IPS-18c (cell line): ENCODE measurements at regions not wholly inside any gene's neighbourhood (a gene's known extent, or its start where the extent isn't known, plus 50 kb on each side); places are given as distances from the start of the nearest gene placed in this dataset.

Experiments used
- H3K4me3 ChIP-seq: 2 replicates; pipeline ENCODE4 v1.7.0; 2013; ENCODE audit warnings: low read depth, mild to moderate bottlenecking, low read length, moderate library complexity; ENCODE audit not compliant: insufficient read depth
- H3K9me3 ChIP-seq: one replicate; pipeline ENCODE4 v1.6.1; 2013; ENCODE audit warnings: mild to moderate bottlenecking, low read length, moderate library complexity; ENCODE audit not compliant: control insufficient read depth, insufficient read depth

GRCh38 chr9:73573235-73573634 is 421.6 kb downstream of the ANXA1 start:
- H3K4me3 ChIP-seq, result no peak overlapping the region
- no peaks in the 10 kb centered on the region for H3K9me3 ChIP-seq

- no peak overlapping the region for H3K4me3 ChIP-seq
- H3K9me3 ChIP-seq, result no peaks in the 10 kb centered on the region
Observed at GRCh38 chr9:73575101-73576060, 423.7 kb downstream of the ANXA1 start.

GRCh38 chr9:73577848-73578247 is 426.2 kb downstream of the ANXA1 start:
- no peaks in the 10 kb centered on the region for H3K9me3 ChIP-seq

GRCh38 chr9:73579823-73580222 is 428.2 kb downstream of the ANXA1 start:
- no peaks in the 10 kb centered on the region for H3K9me3 ChIP-seq
- no peak overlapping the region for H3K4me3 ChIP-seq

More at GRCh38 chr9:73577848-73578247, 426.2 kb downstream of the ANXA1 start:
- H3K4me3 ChIP-seq, result no peak overlapping the region

GRCh38 chr9:73583576-73583975 is 431.9 kb downstream of the ANXA1 start:
- Histone ChIP-seq H3K9me3 (no peaks in the 10 kb centered on the region), H3K4me3 (no peak overlapping the region)

- no peaks in the 10 kb centered on the region for H3K9me3 ChIP-seq
Observed at GRCh38 chr9:73595036-73595545, 443.4 kb downstream of the ANXA1 start.

GRCh38 chr9:73596321-73596720 is 444.7 kb downstream of the ANXA1 start:
- Histone ChIP-seq H3K4me3 (no peak overlapping the region), H3K9me3 (no peaks in the 10 kb centered on the region)

More at GRCh38 chr9:73595036-73595545, 443.4 kb downstream of the ANXA1 start:
- H3K4me3 ChIP-seq, result no peak overlapping the region

- H3K4me3 ChIP-seq, result no peak overlapping the region
- no peaks in the 10 kb centered on the region for H3K9me3 ChIP-seq
Observed at GRCh38 chr9:73597039-73597438, 445.4 kb downstream of the ANXA1 start.

- H3K9me3 ChIP-seq, result no peaks in the 10 kb centered on the region
- H3K4me3 ChIP-seq, result no peak overlapping the region
Observed at GRCh38 chr9:73597771-73598170, 446.1 kb downstream of the ANXA1 start.

- no peaks in the 10 kb centered on the region for H3K9me3 ChIP-seq
Observed at GRCh38 chr9:73609381-73609780, 457.7 kb downstream of the ANXA1 start.

GRCh38 chr9:73611032-73611431 is 459.4 kb downstream of the ANXA1 start:
- Histone ChIP-seq H3K4me3 (no peak overlapping the region), H3K9me3 (no peaks in the 10 kb centered on the region)

More at GRCh38 chr9:73609381-73609780, 457.7 kb downstream of the ANXA1 start:
- no peak overlapping the region for H3K4me3 ChIP-seq

GRCh38 chr9:73613092-73613701 is 461.5 kb downstream of the ANXA1 start:
- Histone ChIP-seq H3K4me3 (no peak overlapping the region), H3K9me3 (no peaks in the 10 kb centered on the region)

- H3K9me3 ChIP-seq, result no peaks in the 10 kb centered on the region
Observed at GRCh38 chr9:73615557-73615956, 463.9 kb downstream of the ANXA1 start.

GRCh38 chr9:73617586-73617985 is 465.9 kb downstream of the ANXA1 start:
- no peaks in the 10 kb centered on the region for H3K9me3 ChIP-seq
- no peak overlapping the region for H3K4me3 ChIP-seq

More at GRCh38 chr9:73615557-73615956, 463.9 kb downstream of the ANXA1 start:
- H3K4me3 ChIP-seq, result no peak overlapping the region

GRCh38 chr9:73640971-73641370 is 489.3 kb downstream of the ANXA1 start:
- no peaks in the 10 kb centered on the region for H3K9me3 ChIP-seq
- H3K4me3 ChIP-seq, result no peak overlapping the region

GRCh38 chr9:73643379-73644013 is 491.8 kb downstream of the ANXA1 start:
- no peaks in the 10 kb centered on the region for H3K9me3 ChIP-seq
- H3K4me3 ChIP-seq, result no peak overlapping the region

GRCh38 chr9:73647560-73647959 is 495.9 kb downstream of the ANXA1 start:
- Histone ChIP-seq H3K9me3 (no peaks in the 10 kb centered on the region), H3K4me3 (no peak overlapping the region)
